Gastrocnemius medialis (tissue), 4 donors: ENCODE measurements at regions not wholly inside any gene's neighbourhood (a gene's known extent, or its start where the extent isn't known, plus 50 kb on each side); places are given as distances from the start of the nearest gene placed in this dataset.
"Not testable (repeated sequence)": the region's sequence is repeated elsewhere in the genome, so short reads cannot be mapped to it uniquely, and the experiment has no call there.

Experiments
- ATAC-seq, 2 donors: fragments of 150-250 bp; one replicate each; pipeline ENCODE4 v1.9.1; 2016
- DNase-seq, 2 donors: peaks; one replicate each; pipeline ENCODE4 v3.0.0-alpha.2; 2019
- H3K27ac ChIP-seq, 4 donors: fragments of 200-600 bp; sonication (generic); 1 replicate in 1 of 4; 2 replicates in 3 of 4; pipeline ENCODE4 v1.5.1; 2016 to 2018; ENCODE audit warnings: mild to moderate bottlenecking in 2 of 4, moderate library complexity in 1 of 4
- H3K27me3 ChIP-seq, 3 donors: fragments of 200-600 bp; sonication (generic) in 2 of 3; 1 replicate in 1 of 3; 2 replicates in 2 of 3; pipeline versions ENCODE4 v1.5.1 to v1.6.0; 2016 to 2019; ENCODE audit warnings: mild to moderate bottlenecking in 1 of 3, moderate library complexity in 1 of 3
- H3K36me3 ChIP-seq, 2 donors: fragments of 200-600 bp; sonication (generic) in 1 of 2; one replicate each; pipeline ENCODE4 v1.5.1; 2017 to 2018
- H3K4me1 ChIP-seq, 2 donors: fragments of 200-600 bp; sonication (generic) in 1 of 2; one replicate each; pipeline ENCODE4 v1.5.1; 2016 to 2017; ENCODE audit warnings: mild to moderate bottlenecking in 2 of 2
- H3K4me3 ChIP-seq, 4 donors: fragments of 200-600 bp; sonication (generic) in 3 of 4; 1 replicate in 1 of 4; 2 replicates in 3 of 4; pipeline ENCODE4 v1.5.1; 2016 to 2019; ENCODE audit warnings: mild to moderate bottlenecking in 2 of 4
- H3K9me3 ChIP-seq, 3 donors: fragments of 200-600 bp; sonication (generic) in 2 of 3; 1 replicate in 1 of 3; 2 replicates in 2 of 3; pipeline ENCODE4 v1.5.1; 2016 to 2019
- CTCF ChIP-seq, 5 experiments: fragments of 450-650 bp in 3 of 5; fragments of 200-600 bp in 2 of 5; sonication (generic) in 2 of 5; IDR thresholded peaks in 4 of 5; conservative IDR thresholded peaks in 1 of 5; 1 replicate in 4 of 5; 2 replicates in 1 of 5; pipeline ENCODE4 v1.5.1; 2016 to 2019; ENCODE audit warnings: antibody characterized with exemption in 5 of 5, mild to moderate bottlenecking in 3 of 5, moderate library complexity in 3 of 5
- POLR2A ChIP-seq, 2 donors: fragments of 450-650 bp; IDR thresholded peaks; one replicate each; pipeline ENCODE4 v1.6.1; 2017; ENCODE audit warnings: antibody characterized with exemption in 2 of 2, mild to moderate bottlenecking in 2 of 2, moderate library complexity in 2 of 2
- in situ Hi-C, 4 donors: fragments of 200-750 bp; cut with MboI; loops; one replicate each; pipeline versions ENCODE4 v1.15.0 to v1.8.0; 2017; ENCODE audit warnings: low sequenced_read_pairs in 4 of 4
- intact Hi-C: fragments of 100-400 bp; cut with DNase I; formaldehyde crosslinking; loops from one replicate; pipeline ENCODE4 v1.15.1; 2023; ENCODE audit warnings: low total_unique reads

GRCh38 chr9:85302938-85303756 lies 438.6 kb downstream of the AGTPBP1 start:
- intact Hi-C loops: no loop called here

GRCh38 chr9:85298499-85298898 lies 443.3 kb downstream of the AGTPBP1 start:
- in situ Hi-C loops: no loop called here
- no peak for TF ChIP-seq CTCF (IDR thresholded peaks at IDR 0.05 in 4 of 5, conservative IDR thresholded peaks at IDR 0.05 in 1 of 5)
- TF ChIP-seq POLR2A (IDR thresholded peaks at IDR 0.05): no peak
- no peaks in the 10 kb centered on the region for H3K4me1 ChIP-seq

More at GRCh38 chr9:85302938-85303756, 438.6 kb downstream of the AGTPBP1 start:
- Histone ChIP-seq H3K4me3 (no peak overlapping the region), H3K27me3 (no peaks in the 10 kb centered on the region), H3K36me3 (no peaks in the 10 kb centered on the region), H3K4me1 (no peaks in the 10 kb centered on the region), H3K9me3 (no peaks in the 10 kb centered on the region), H3K27ac (no peak overlapping the region)
- ATAC-seq: no peak
- in situ Hi-C loops: no loop called here
- TF ChIP-seq POLR2A (IDR thresholded peaks at IDR 0.05) (no peak), CTCF (IDR thresholded peaks at IDR 0.05 in 4 of 5, conservative IDR thresholded peaks at IDR 0.05 in 1 of 5) (no peak)
- no peak for DNase-seq

DNA sequence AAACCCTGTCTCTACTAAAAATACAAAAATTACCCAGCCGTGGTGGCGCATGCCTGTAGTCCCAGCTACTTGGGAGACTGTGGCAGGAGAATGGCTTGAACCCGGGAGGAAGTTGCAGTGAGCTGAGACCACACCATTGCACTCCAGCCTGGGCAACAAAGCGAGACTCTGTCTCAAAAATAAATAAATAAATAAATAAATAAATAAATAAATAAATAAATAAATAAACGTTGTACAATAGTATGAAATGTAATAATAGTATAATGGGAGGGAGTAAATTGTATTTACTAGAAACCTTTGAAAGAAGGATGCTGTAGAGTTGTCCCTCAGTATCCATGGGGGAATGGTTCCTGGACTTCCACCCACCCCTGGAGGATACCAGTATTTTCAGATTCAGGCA lies 446.5 kb downstream of the AGTPBP1 start:
- DNase-seq, H3K9me3 ChIP-seq, H3K36me3 ChIP-seq, H3K27me3 ChIP-seq, intact Hi-C loops, in situ Hi-C loops, H3K4me3 ChIP-seq, ATAC-seq, H3K4me1 ChIP-seq, H3K27ac ChIP-seq: not testable (repeated sequence)

More at GRCh38 chr9:85298499-85298898, 443.3 kb downstream of the AGTPBP1 start:
- Histone ChIP-seq H3K36me3 (no peaks in the 10 kb centered on the region), H3K27ac (no peak overlapping the region), H3K4me3 (no peak overlapping the region), H3K27me3 (no peaks in the 10 kb centered on the region), H3K9me3 (no peaks in the 10 kb centered on the region)
- DNase-seq: no peak
- ATAC-seq: no peak
- intact Hi-C loops: no loop called here

DNA sequence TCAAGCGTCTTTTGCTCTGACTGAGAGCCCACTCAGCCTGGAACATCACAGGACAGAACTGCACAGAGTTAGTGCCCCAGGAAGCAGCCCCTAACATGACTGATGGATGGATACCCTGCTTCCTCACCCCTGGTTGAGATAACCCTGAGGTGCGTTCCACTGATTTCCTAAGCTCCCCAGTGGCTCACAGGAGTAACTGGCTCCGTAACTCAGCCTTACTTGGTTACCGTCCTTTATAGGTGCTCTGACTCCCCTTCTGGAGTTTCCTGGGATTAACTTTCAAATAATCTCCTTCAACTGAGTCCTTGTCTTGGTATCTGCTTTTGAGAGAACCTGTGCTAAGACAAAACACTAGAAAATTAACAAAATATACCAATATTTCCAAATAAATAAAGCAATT lies 449.5 kb downstream of the AGTPBP1 start:
- TF ChIP-seq POLR2A (IDR thresholded peaks at IDR 0.05): no peak
- Histone ChIP-seq H3K9me3 (no peaks in the 10 kb centered on the region), H3K36me3 (no peaks in the 10 kb centered on the region), H3K27ac (no peak overlapping the region), H3K4me3 (no peak overlapping the region), H3K4me1 (no peaks in the 10 kb centered on the region), H3K27me3 (no peaks in the 10 kb centered on the region)
- ATAC-seq (no peak), DNase-seq (no peak)
- in situ Hi-C loops: no loop called here
- intact Hi-C loops: no loop called here

- Histone ChIP-seq H3K36me3 (no peaks in the 10 kb centered on the region), H3K4me3 (no peak overlapping the region), H3K27me3 (no peaks in the 10 kb centered on the region), H3K9me3 (no peaks in the 10 kb centered on the region), H3K27ac (no peak overlapping the region), H3K4me1 (no peaks in the 10 kb centered on the region)
- intact Hi-C loops: no loop called here
- in situ Hi-C loops: no loop called here
- TF ChIP-seq CTCF (IDR thresholded peaks at IDR 0.05 in 4 of 5, conservative IDR thresholded peaks at IDR 0.05 in 1 of 5) (no peak), POLR2A (IDR thresholded peaks at IDR 0.05) (no peak)
- DNase-seq (no peak), ATAC-seq (no peak)
Observed at GRCh38 chr9:85291266-85291665, 450.5 kb downstream of the AGTPBP1 start.
